Lung (tissue), 11 donors: ENCODE measurements at regions not wholly inside any gene's neighbourhood (a gene's known extent, or its start where the extent isn't known, plus 50 kb on each side); places are given as distances from the start of the nearest gene placed in this dataset.

Experiments
- ATAC-seq: fragments of 200-7000 bp; cut with Tn5 transposase; one replicate; pipeline ENCODE4 v1.9.1; 2020; ENCODE audit warnings: moderate number of reproducible peaks; ENCODE audit not compliant: insufficient read depth, low FRiP score
- DNase-seq, 3 donors: peaks; one replicate each; pipeline ENCODE4 v3.0.0-alpha.2; 2013 to 2017
- H3K27ac ChIP-seq, 2 donors: one replicate each; pipeline ENCODE4 v1.5.1; 2013; ENCODE audit warnings: mild to moderate bottlenecking in 2 of 2, moderate library complexity in 2 of 2, control low read depth in 1 of 2, inconsistent platforms in 1 of 2, low read depth in 1 of 2, low read length in 1 of 2
- H3K27me3 ChIP-seq, 3 donors: one replicate each; pipeline ENCODE4 v1.5.1; 2013; ENCODE audit warnings: low read length in 2 of 3; ENCODE audit not compliant: control insufficient read depth in 3 of 3, insufficient read depth in 3 of 3
- H3K36me3 ChIP-seq, 4 donors: one replicate each; pipeline ENCODE4 v1.5.1; 2013; ENCODE audit warnings: low read length in 4 of 4, mild to moderate bottlenecking in 1 of 4, moderate library complexity in 1 of 4; ENCODE audit not compliant: control insufficient read depth in 4 of 4, insufficient read depth in 4 of 4
- H3K4me1 ChIP-seq, 5 donors: one replicate each; pipeline ENCODE4 v1.5.1; 2013; ENCODE audit warnings: low read length in 5 of 5, mild to moderate bottlenecking in 2 of 5, moderate library complexity in 1 of 5; ENCODE audit not compliant: control insufficient read depth in 5 of 5, insufficient read depth in 5 of 5
- H3K4me3 ChIP-seq: one replicate; pipeline ENCODE4 v1.5.1; 2013; ENCODE audit warnings: mild to moderate bottlenecking, control low read depth, moderate library complexity
- H3K9ac ChIP-seq, 2 donors: one replicate each; pipeline ENCODE4 v1.5.1; 2013; ENCODE audit warnings: low read length in 2 of 2, control low read depth in 1 of 2; ENCODE audit not compliant: insufficient read depth in 1 of 2
- H3K9me3 ChIP-seq, 4 donors: one replicate each; pipeline ENCODE4 v1.5.1; 2013; ENCODE audit warnings: low read length in 3 of 4, mild to moderate bottlenecking in 1 of 4, moderate library complexity in 1 of 4; ENCODE audit not compliant: control insufficient read depth in 4 of 4, insufficient read depth in 3 of 4
- CTCF ChIP-seq: IDR thresholded peaks from 2 replicates; pipeline ENCODE4 v1.5.1; 2012; ENCODE audit warnings: mild to moderate bottlenecking; ENCODE audit errors: control extremely low read depth, extremely low read depth
- WGBS, 2 donors: extraction: QIAGEN DNeasy Blood & Tissue Kit; methylation state at CpG; one replicate each; pipeline ENCODE4 v1.1.7; 2013; 5-methylcytosine and 5-hydroxymethylcytosine counted together
- donor health status: control.
- donor health status: control.
- donor health status: Bipolar disorder and iron deficiency.
- donor health status: healthy.
- donor health status: DM: yes; HTN: yes; CAD: no.

- no peak for TF ChIP-seq CTCF
- DNase-seq: peak in 1 of 3 donors; percentile 43
- Histone ChIP-seq H3K9ac (no peak overlapping the region), H3K4me3 (no peak overlapping the region), H3K27ac (no peak overlapping the region), H3K4me1 (peaks cover 0 to 8% (median 0%) of the 10 kb centered on the region in 5 donors), H3K36me3 (no peaks in the 10 kb centered on the region), H3K9me3 (no peaks in the 10 kb centered on the region), H3K27me3 (no peaks in the 10 kb centered on the region)
- no peak for ATAC-seq
- 45 to 59% methylated on average over 5 of the region's 5 CpGs for WGBS, 2 donors
Observed at GRCh38 chr4:151459375-151459774, 50.4 kb downstream of the FHIP1A start.

- Histone ChIP-seq H3K27ac (no peak overlapping the region), H3K4me3 (no peak overlapping the region)
Observed at GRCh38 chr4:151460434-151460833, 51.5 kb downstream of the FHIP1A start.

GRCh38 chr4:151462554-151462953 lies 53.6 kb downstream of the FHIP1A start:
- DNase-seq (no peak), ATAC-seq (no peak)
- H3K4me3 ChIP-seq: no peak overlapping the region
- peaks cover 0 to 8% (median 0%) of the 10 kb centered on the region in 5 donors for H3K4me1 ChIP-seq
- H3K9me3 ChIP-seq: no peaks in the 10 kb centered on the region
- no peak overlapping the region for H3K27ac ChIP-seq
- TF ChIP-seq CTCF: no peak
- H3K27me3 ChIP-seq: no peaks in the 10 kb centered on the region
- 88 to 93% methylated on average over 1 of the region's 1 CpG for WGBS, 2 donors
- no peaks in the 10 kb centered on the region for H3K36me3 ChIP-seq
- H3K9ac ChIP-seq: no peak overlapping the region

More at GRCh38 chr4:151460434-151460833, 51.5 kb downstream of the FHIP1A start:
- H3K36me3 ChIP-seq: no peaks in the 10 kb centered on the region
- WGBS, 2 donors: 65 to 75% methylated on average over 1 of the region's 1 CpG
- no peaks in the 10 kb centered on the region for H3K27me3 ChIP-seq
- DNase-seq (no peak), ATAC-seq (no peak)
- H3K9ac ChIP-seq: no peak overlapping the region
- TF ChIP-seq CTCF: no peak
- peaks cover 0 to 8% (median 0%) of the 10 kb centered on the region in 5 donors for H3K4me1 ChIP-seq
- no peaks in the 10 kb centered on the region for H3K9me3 ChIP-seq
